GM18861 (cell line): ENCODE measurements at regions not wholly inside any gene's neighbourhood (a gene's known extent, or its start where the extent isn't known, plus 50 kb on each side); places are given as distances from the start of the nearest gene placed in this dataset.
"Not testable (repeated sequence)": the region's sequence is repeated elsewhere in the genome, so short reads cannot be mapped to it uniquely, and the experiment has no call there.

Source experiments
- ATAC-seq: cut with Tn5 transposase; IDR thresholded peaks from one replicate; pipeline ENCODE4 v1.9.1; 2021; ENCODE audit not compliant: unreplicated experiment

GRCh38 chr1:234771642-234772344 lies 161.8 kb upstream of the IRF2BP2 start:
- ATAC-seq: no peak

GRCh38 chr1:234770924-234771540 lies 161.1 kb upstream of the IRF2BP2 start:
- ATAC-seq: no peak

- no peak for ATAC-seq
These were observed 160.2 kb upstream of the IRF2BP2 start for GRCh38 chr1:234769986-234770795.

GRCh38 chr1:234769284-234769985 lies 159.5 kb upstream of the IRF2BP2 start:
- no peak for ATAC-seq

- ATAC-seq: no peak
These were observed 158.7 kb upstream of the IRF2BP2 start for GRCh38 chr1:234768569-234769283.

- no peak for ATAC-seq
These were observed 158.2 kb upstream of the IRF2BP2 start for GRCh38 chr1:234768171-234768568.

GRCh38 chr1:234765672-234766071 lies 155.7 kb upstream of the IRF2BP2 start:
- ATAC-seq: no peak

GRCh38 chr1:234765181-234765580 lies 155.2 kb upstream of the IRF2BP2 start:
- ATAC-seq: no peak

GRCh38 chr1:234763910-234764309 lies 153.9 kb upstream of the IRF2BP2 start:
- no peak for ATAC-seq

- ATAC-seq: no peak
These were observed 153.4 kb upstream of the IRF2BP2 start for GRCh38 chr1:234763367-234763766.

GRCh38 chr1:234762127-234762526 lies 152.1 kb upstream of the IRF2BP2 start:
- ATAC-seq: not testable (repeated sequence)

GRCh38 chr1:234760303-234760723 lies 150.3 kb upstream of the IRF2BP2 start:
- ATAC-seq: no peak

GRCh38 chr1:234759888-234760287 lies 149.9 kb upstream of the IRF2BP2 start:
- no peak for ATAC-seq

GRCh38 chr1:234758851-234759250 lies 148.9 kb upstream of the IRF2BP2 start:
- no peak for ATAC-seq

- no peak for ATAC-seq
These were observed 146.9 kb upstream of the IRF2BP2 start for GRCh38 chr1:234756857-234757256.

- ATAC-seq: no peak
These were observed 146.2 kb upstream of the IRF2BP2 start for GRCh38 chr1:234756066-234756774.

- no peak for ATAC-seq
These were observed 145.5 kb upstream of the IRF2BP2 start for GRCh38 chr1:234755449-234755863.

- ATAC-seq: no peak
These were observed 144.0 kb upstream of the IRF2BP2 start for GRCh38 chr1:234753979-234754378.

- no peak for ATAC-seq
These were observed 142.9 kb upstream of the IRF2BP2 start for GRCh38 chr1:234752927-234753326.

- no peak for ATAC-seq
These were observed 141.7 kb upstream of the IRF2BP2 start for GRCh38 chr1:234751678-234752077.
